ENCODE measurements at regions not wholly inside any gene's neighbourhood (a gene's known extent, or its start where the extent isn't known, plus 50 kb on each side); places are given as distances from the start of the nearest gene placed in this dataset.

GRCh38 chr11:115718945-115719344, 214.7 kb upstream of the CADM1 start:
- DNase-seq (ENCODE audit: low spot score) (no peak), ATAC-seq (no peak)
- Mint-ChIP-seq H3K36me3 (ENCODE audit: low read depth) (no peaks in the 10 kb centered on the region), H3K27ac (no peak overlapping the region), H3K27me3 (ENCODE audit: insufficient read depth, low read depth, poor library complexity) (peaks cover 2% of the 10 kb centered on the region), H3K4me1 (peaks cover 6% of the 10 kb centered on the region; the same call in 1 of the 3 replicates), H3K9me3 (no peaks in the 10 kb centered on the region; the same call in 2 of the 3 replicates), H3K4me3 (no peak overlapping the region)
- Histone ChIP-seq H3K9me2 (ENCODE audit: insufficient read depth) (no peaks in the 10 kb centered on the region), H3K4me3 (no peak overlapping the region), H3F3A (replicated peaks; ENCODE audit: low read depth) (no peaks in the 10 kb centered on the region), H2AFZ (no peak overlapping the region), H3K27ac (ENCODE audit: low read depth) (no peak overlapping the region), H3K79me2 (replicated peaks; ENCODE audit: insufficient read depth) (no peaks in the 10 kb centered on the region), H3K4me2 (no peak overlapping the region), H3K27me3 (ENCODE audit: insufficient read depth) (no peaks in the 10 kb centered on the region), H3K4me1 (ENCODE audit: insufficient read depth) (no peaks in the 10 kb centered on the region), H3K36me3 (ENCODE audit: insufficient read depth) (no peaks in the 10 kb centered on the region), H4K20me1 (replicated peaks; ENCODE audit: insufficient read depth) (no peaks in the 10 kb centered on the region)
- TF ChIP-seq EZH2phosphoT487 (IDR thresholded peaks at IDR 0.05; ENCODE audit: unreplicated experiment) (no peak), NANOG (IDR thresholded peaks at IDR 0.05; ENCODE audit: borderline replicate concordance) (no peak), ETS1 (IDR thresholded peaks at IDR 0.05) (no peak), ZNF331 (CRISPR knock-in tag; IDR thresholded peaks at IDR 0.05; ENCODE audit: low read depth) (no peak), JUNB (IDR thresholded peaks at IDR 0.05; ENCODE audit: unreplicated experiment) (no peak)

- H3K4me3 ChIP-seq: no peak overlapping the region
- no peaks in the 10 kb centered on the region for H3K36me3 Mint-ChIP-seq (ENCODE audit: low read depth)
- ATAC-seq (0 out of 3 replicates have a peak, but pooled peaks have one; percentile 33), DNase-seq (ENCODE audit: low spot score) (no peak)
- no peak overlapping the region for H3K27ac ChIP-seq (ENCODE audit: low read depth)
- H3K79me2 ChIP-seq (replicated peaks; ENCODE audit: insufficient read depth): no peaks in the 10 kb centered on the region
- no peaks in the 10 kb centered on the region for H3K9me2 ChIP-seq (ENCODE audit: insufficient read depth)
- peaks cover 2% of the 10 kb centered on the region for H3K27me3 Mint-ChIP-seq (ENCODE audit: insufficient read depth, low read depth, poor library complexity)
- H3K27ac Mint-ChIP-seq: no peak overlapping the region
- H3K4me1 Mint-ChIP-seq: peaks cover 6% of the 10 kb centered on the region; the same call in 1 of the 3 replicates
- 0 out of 2 replicates have a peak overlapping the region, but pooled peaks have one; percentile 23 for H2AFZ ChIP-seq
- H3K36me3 ChIP-seq (ENCODE audit: insufficient read depth): no peaks in the 10 kb centered on the region
- H3K4me1 ChIP-seq (ENCODE audit: insufficient read depth): no peaks in the 10 kb centered on the region
- no peaks in the 10 kb centered on the region for H3K27me3 ChIP-seq (ENCODE audit: insufficient read depth)
- no peaks in the 10 kb centered on the region for H3F3A ChIP-seq (replicated peaks; ENCODE audit: low read depth)
- H3K4me3 Mint-ChIP-seq: no peak overlapping the region
- no peaks in the 10 kb centered on the region; the same call in 2 of the 3 replicates for H3K9me3 Mint-ChIP-seq
- H4K20me1 ChIP-seq (replicated peaks; ENCODE audit: insufficient read depth): no peaks in the 10 kb centered on the region
- no peak overlapping the region for H3K4me2 ChIP-seq
- TF ChIP-seq ZNF331 (CRISPR knock-in tag; IDR thresholded peaks at IDR 0.05; ENCODE audit: low read depth) (no peak), POLR2AphosphoS5 (IDR thresholded peaks at IDR 0.05; ENCODE audit: low read depth) (no peak), CTCF (conservative IDR thresholded peaks at IDR 0.05; ENCODE audit: low read depth in 2 of 2) (no peak), CREB1 (CRISPR knock-in tag; IDR thresholded peaks at IDR 0.05; ENCODE audit: low read depth) (no peak), REST (IDR thresholded peaks at IDR 0.05; ENCODE audit: unreplicated experiment) (no peak), EZH2 (IDR thresholded peaks at IDR 0.05; ENCODE audit: low read depth, unreplicated experiment) (no peak), ETS1 (IDR thresholded peaks at IDR 0.05) (no peak), STAT1 (IDR thresholded peaks at IDR 0.05; ENCODE audit: unreplicated experiment) (no peak)
Observed at GRCh38 chr11:115718106-115718505, 213.9 kb upstream of the CADM1 start.
